ENCODE measurements at regions not wholly inside any gene's neighbourhood (a gene's known extent, or its start where the extent isn't known, plus 50 kb on each side); places are given as distances from the start of the nearest gene placed in this dataset.

- no peak for DNase-seq (ENCODE audit: low spot score)
Observed at GRCh38 chr6:92371211-92372208, 1047.8 kb downstream of the EPHA7 start.

GRCh38 chr6:92369309-92369708, 1050.0 kb downstream of the EPHA7 start:
- no peak for DNase-seq (ENCODE audit: low spot score)

- no peak for DNase-seq (ENCODE audit: low spot score)
Observed at GRCh38 chr6:92364948-92365541, 1054.3 kb downstream of the EPHA7 start.

GRCh38 chr6:92363111-92363510, 1056.2 kb downstream of the EPHA7 start:
- no peak for DNase-seq (ENCODE audit: low spot score)

- DNase-seq (ENCODE audit: low spot score), result no peak
Observed at GRCh38 chr6:92362404-92362803, 1057.0 kb downstream of the EPHA7 start.

- no peak for DNase-seq (ENCODE audit: low spot score)
Observed at GRCh38 chr6:92361990-92362389, 1057.4 kb downstream of the EPHA7 start.

DNA sequence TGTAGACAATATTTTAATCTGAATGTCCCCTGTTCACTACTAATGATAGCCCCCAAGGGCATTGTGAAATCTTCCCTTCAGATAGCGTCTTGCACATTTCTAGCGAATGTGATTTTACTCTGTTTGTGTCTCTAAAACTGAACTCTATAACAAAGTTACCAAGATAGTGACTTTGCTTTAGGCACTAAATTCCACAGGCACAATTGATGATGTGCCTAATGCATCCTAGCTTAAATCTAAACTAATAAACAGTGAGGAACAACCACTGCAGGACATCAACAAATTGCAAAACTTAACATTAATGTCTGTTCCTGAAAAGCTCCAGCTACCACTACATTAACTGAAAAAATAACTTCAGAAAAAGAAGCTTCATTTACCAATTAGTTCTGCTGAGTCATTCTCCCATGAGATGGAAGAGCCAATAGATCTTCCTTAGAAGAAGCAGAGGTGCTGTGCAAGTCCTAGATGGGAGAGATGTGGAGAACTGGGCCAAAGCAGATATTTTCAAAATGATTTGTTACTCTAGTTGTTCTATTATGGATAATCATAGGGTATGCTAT, 1065.0 kb downstream of the EPHA7 start:
- DNase-seq (ENCODE audit: low spot score), result no peak

GRCh38 chr6:92352130-92352529, 1067.2 kb downstream of the EPHA7 start:
- DNase-seq (ENCODE audit: low spot score), result no peak

- DNase-seq (ENCODE audit: low spot score), result no peak
Observed at GRCh38 chr6:92341201-92341600, 1078.2 kb downstream of the EPHA7 start.

DNA sequence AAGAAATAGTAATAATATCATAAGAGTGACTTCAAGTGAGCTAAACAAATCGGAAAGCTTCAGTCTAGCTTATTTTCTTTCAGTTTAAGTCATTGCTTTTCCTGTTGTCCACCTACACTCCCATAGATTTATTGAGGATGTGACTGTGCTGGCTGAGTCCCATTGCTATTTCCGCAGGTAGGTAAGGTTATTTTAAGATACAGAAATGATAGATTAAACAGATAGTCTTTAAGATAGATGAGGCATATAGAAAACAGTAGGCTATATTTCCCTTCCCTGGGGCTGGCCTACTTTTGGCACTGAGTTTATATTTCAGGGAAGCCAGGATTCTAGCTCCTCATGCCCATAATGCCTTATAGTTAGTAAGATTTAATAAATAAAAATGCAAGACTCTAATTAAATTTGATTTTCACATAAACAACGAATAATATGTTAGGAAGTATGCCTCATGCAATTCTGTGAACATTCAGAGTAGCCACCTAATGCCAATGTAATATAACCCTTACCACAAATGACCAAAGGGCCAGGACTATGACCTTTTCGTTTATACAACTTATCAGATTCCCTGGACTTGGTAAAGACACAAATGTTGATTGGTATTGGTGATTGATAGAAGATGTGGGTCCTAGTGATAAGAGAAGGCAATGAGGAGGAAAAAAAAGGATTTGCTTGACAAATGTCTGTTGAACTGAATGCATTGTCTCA, 1079.3 kb downstream of the EPHA7 start:
- DNase-seq (ENCODE audit: low spot score), result no peak

- no peak for DNase-seq (ENCODE audit: low spot score)
Observed at GRCh38 chr6:92337571-92337970, 1081.8 kb downstream of the EPHA7 start.

- no peak for DNase-seq (ENCODE audit: low spot score)
Observed at GRCh38 chr6:92329208-92329847, 1090.0 kb downstream of the EPHA7 start.

DNA sequence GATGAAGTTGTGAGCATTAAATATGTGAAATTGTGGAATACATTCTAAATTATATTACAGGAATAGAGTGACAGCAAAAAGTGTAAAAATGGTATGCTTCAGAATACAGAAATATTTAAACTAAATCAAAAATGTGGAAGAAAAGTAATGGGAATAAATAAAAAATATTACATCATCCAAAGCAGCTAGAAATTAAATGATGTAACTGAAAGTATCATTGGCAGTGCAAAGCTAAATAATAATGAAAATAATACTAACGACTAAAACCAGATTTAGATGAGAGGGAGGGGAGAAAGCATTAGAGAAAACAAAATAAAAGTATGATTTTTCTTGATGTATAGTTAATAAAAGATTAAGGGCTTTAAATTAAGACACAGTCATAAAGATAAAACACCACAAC, 1104.0 kb downstream of the EPHA7 start:
- DNase-seq (ENCODE audit: low spot score), result no peak

- DNase-seq (ENCODE audit: low spot score), result no peak
Observed at GRCh38 chr6:92297101-92297500, 1122.3 kb downstream of the EPHA7 start.

DNA sequence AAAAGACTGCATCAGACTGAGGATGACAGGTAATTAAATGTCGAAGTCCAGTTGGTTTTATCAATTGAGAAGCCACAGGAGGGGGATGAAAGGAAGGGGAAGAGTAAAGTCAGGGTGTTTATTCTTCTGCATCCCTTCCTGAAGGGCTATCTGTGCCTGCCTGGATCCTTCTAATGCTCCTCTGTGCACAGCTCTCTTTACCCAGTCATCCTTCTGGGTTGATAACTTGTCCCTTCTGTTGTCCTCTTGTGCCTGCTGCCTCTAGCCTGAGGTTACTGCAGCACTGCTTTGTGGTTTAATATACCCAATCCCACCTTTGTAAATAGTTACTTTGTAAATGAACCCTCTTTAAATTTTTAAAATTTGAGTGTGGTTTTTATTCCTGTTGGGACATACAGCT, 1127.3 kb downstream of the EPHA7 start:
- DNase-seq (ENCODE audit: low spot score), result no peak

DNA sequence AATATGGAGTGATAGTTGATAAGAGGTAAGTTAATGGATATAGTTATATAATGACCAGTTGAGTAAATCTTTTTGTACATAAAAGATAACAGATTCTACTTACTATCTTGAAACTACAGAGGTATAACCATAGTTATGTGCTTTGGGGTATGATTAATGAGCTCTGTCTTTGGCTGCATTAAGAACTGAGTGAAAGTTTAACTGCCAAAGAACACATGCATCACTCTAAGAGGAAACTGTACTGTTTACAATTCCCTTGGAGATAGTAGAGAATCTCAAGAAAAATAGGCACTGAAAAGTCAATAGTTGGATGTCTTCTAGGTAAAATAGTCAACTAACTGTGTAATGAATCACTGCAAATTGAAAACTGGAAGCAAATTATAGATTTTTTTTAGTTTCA, 1129.5 kb downstream of the EPHA7 start:
- DNase-seq (ENCODE audit: low spot score), result no peak

DNA sequence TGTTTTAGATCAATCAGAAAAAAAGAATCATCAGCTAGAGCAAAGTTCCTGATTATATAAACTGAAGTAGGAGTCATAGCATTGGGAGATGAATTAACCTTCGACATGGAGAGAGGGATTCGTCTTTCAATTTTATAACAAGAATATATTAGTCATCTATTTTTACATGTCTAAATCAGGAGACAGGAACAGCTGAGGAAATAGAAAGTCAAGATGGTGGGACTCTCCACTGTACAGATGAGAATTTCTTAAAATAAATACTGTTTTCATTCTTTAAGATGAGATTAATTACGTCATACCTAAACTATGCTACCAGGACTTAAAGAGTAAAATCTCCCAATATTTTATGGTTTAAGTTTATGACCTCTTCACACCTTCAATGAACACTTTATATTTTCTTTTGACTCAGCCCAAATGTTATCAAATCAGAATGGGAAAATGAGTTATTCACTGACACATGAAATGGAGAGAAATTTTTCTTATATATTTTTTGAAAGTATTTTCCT, 1137.7 kb downstream of the EPHA7 start:
- no peak for DNase-seq (ENCODE audit: low spot score)

DNA sequence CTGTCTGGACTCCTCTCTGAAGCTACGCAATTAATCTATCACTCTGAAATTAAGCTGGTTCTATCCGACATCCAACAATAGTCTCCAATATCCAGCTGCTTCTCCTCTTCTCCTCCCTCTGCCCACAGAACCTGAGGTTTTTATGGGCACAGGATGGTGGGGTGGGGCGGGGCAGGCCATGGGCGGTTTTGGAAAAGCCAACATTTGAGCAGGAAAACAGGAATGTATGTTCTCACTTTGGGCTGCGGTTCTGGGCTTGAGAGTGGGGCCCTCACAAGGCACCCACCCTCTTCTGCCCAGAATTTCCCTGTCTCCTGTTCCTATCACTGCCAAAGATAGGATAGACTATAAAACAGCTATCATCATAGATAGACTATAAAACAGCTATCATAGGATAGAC, 1144.2 kb downstream of the EPHA7 start:
- DNase-seq (ENCODE audit: low spot score), result no peak

- DNase-seq (ENCODE audit: low spot score), result no peak
Observed at GRCh38 chr6:92274588-92274987, 1144.8 kb downstream of the EPHA7 start.

DNA sequence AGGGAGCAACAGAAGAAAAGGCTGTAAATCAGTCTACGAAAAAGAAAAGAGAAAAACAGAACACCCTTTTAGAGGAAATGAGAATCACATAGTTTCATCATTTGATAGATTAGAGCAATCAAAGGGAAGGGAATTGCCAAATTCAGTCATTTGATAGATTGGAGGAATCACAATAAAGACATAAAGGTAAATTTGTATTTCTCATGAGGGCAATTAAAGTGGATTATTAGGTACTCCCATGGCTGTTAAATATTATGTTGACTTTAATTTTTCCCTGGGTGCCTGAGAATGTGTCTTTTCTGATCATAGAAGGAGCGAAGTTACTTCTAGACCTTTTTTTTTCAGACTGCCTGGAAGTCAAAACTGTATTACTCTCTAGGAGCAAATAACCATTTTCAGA, 1145.7 kb downstream of the EPHA7 start:
- DNase-seq (ENCODE audit: low spot score), result no peak

DNA sequence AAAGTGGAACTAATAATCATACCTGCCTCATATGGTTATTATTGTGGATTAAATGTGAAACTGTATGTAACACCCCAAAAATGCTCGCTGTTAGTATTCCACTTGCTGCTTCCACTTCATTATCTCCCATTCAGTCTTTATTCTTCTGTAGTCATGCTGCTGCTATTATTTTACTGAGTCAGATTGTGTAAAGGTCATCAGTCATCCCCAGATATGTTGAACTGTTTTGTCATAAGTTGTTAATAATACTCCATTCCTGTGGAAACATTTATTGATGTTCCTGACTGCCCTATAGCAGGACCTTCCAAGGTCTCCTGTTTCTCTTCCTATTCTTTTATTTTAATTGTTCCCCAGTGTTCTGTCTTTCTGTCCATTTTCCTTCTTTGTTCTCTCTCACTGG, 1148.3 kb downstream of the EPHA7 start:
- no peak for DNase-seq (ENCODE audit: low spot score)

- DNase-seq (ENCODE audit: low spot score), result no peak
Observed at GRCh38 chr6:92270365-92270764, 1149.0 kb downstream of the EPHA7 start.
